ENCODE measurements at regions not wholly inside any gene's neighbourhood (a gene's known extent, or its start where the extent isn't known, plus 50 kb on each side); places are given as distances from the start of the nearest gene placed in this dataset.

GRCh38 chr11:87870086-87870485 is 305.2 kb downstream of the RAB38 start:
- H3K36me3 ChIP-seq (ENCODE audit: control insufficient read depth, insufficient read depth, low read length) = no peaks in the 10 kb centered on the region
- H3K27me3 ChIP-seq (ENCODE audit: control insufficient read depth, insufficient read depth, low read length) = no peaks in the 10 kb centered on the region

GRCh38 chr11:87866951-87867350 is 308.3 kb downstream of the RAB38 start:
- Histone ChIP-seq H3K4me1 (ENCODE audit: control insufficient read depth, insufficient read depth, low read length) (no peaks in the 10 kb centered on the region), H3K9me3 (ENCODE audit: control insufficient read depth, insufficient read depth, low read length) (no peaks in the 10 kb centered on the region), H3K4me3 (ENCODE audit: low read depth, low read length) (no peak overlapping the region), H3K36me3 (ENCODE audit: control insufficient read depth, insufficient read depth, low read length) (no peaks in the 10 kb centered on the region), H3K27me3 (ENCODE audit: control insufficient read depth, insufficient read depth, low read length) (no peaks in the 10 kb centered on the region), H3K9ac (ENCODE audit: low read depth, low read length) (no peak overlapping the region)

More at GRCh38 chr11:87870086-87870485, 305.2 kb downstream of the RAB38 start:
- no peaks in the 10 kb centered on the region for H3K9me3 ChIP-seq (ENCODE audit: control insufficient read depth, insufficient read depth, low read length)
- H3K4me3 ChIP-seq (ENCODE audit: low read depth, low read length) = no peak overlapping the region
- no peak overlapping the region for H3K9ac ChIP-seq (ENCODE audit: low read depth, low read length)
- no peaks in the 10 kb centered on the region for H3K4me1 ChIP-seq (ENCODE audit: control insufficient read depth, insufficient read depth, low read length)

GRCh38 chr11:87861030-87861429 is 314.2 kb downstream of the RAB38 start:
- H3K4me1 ChIP-seq (ENCODE audit: control insufficient read depth, insufficient read depth, low read length) = no peaks in the 10 kb centered on the region
- no peaks in the 10 kb centered on the region for H3K36me3 ChIP-seq (ENCODE audit: control insufficient read depth, insufficient read depth, low read length)
- no peak overlapping the region for H3K4me3 ChIP-seq (ENCODE audit: low read depth, low read length)
- H3K9ac ChIP-seq (ENCODE audit: low read depth, low read length) = no peak overlapping the region
- no peaks in the 10 kb centered on the region for H3K27me3 ChIP-seq (ENCODE audit: control insufficient read depth, insufficient read depth, low read length)
- no peaks in the 10 kb centered on the region for H3K9me3 ChIP-seq (ENCODE audit: control insufficient read depth, insufficient read depth, low read length)

GRCh38 chr11:87859636-87860035 is 315.6 kb downstream of the RAB38 start:
- H3K27me3 ChIP-seq (ENCODE audit: control insufficient read depth, insufficient read depth, low read length) = no peaks in the 10 kb centered on the region
- H3K4me3 ChIP-seq (ENCODE audit: low read depth, low read length) = no peak overlapping the region
- no peak overlapping the region for H3K9ac ChIP-seq (ENCODE audit: low read depth, low read length)
- no peaks in the 10 kb centered on the region for H3K9me3 ChIP-seq (ENCODE audit: control insufficient read depth, insufficient read depth, low read length)
- no peaks in the 10 kb centered on the region for H3K4me1 ChIP-seq (ENCODE audit: control insufficient read depth, insufficient read depth, low read length)
- no peaks in the 10 kb centered on the region for H3K36me3 ChIP-seq (ENCODE audit: control insufficient read depth, insufficient read depth, low read length)

- Histone ChIP-seq H3K4me1 (ENCODE audit: control insufficient read depth, insufficient read depth, low read length) (no peaks in the 10 kb centered on the region), H3K27me3 (ENCODE audit: control insufficient read depth, insufficient read depth, low read length) (no peaks in the 10 kb centered on the region), H3K9me3 (ENCODE audit: control insufficient read depth, insufficient read depth, low read length) (no peaks in the 10 kb centered on the region), H3K36me3 (ENCODE audit: control insufficient read depth, insufficient read depth, low read length) (no peaks in the 10 kb centered on the region), H3K4me3 (ENCODE audit: low read depth, low read length) (no peak overlapping the region), H3K9ac (ENCODE audit: low read depth, low read length) (no peak overlapping the region)
Observed at GRCh38 chr11:87851827-87852226, 323.4 kb downstream of the RAB38 start.

GRCh38 chr11:87851234-87851633 is 324.0 kb downstream of the RAB38 start:
- Histone ChIP-seq H3K27me3 (ENCODE audit: control insufficient read depth, insufficient read depth, low read length) (no peaks in the 10 kb centered on the region), H3K9me3 (ENCODE audit: control insufficient read depth, insufficient read depth, low read length) (no peaks in the 10 kb centered on the region), H3K4me3 (ENCODE audit: low read depth, low read length) (no peak overlapping the region), H3K36me3 (ENCODE audit: control insufficient read depth, insufficient read depth, low read length) (no peaks in the 10 kb centered on the region), H3K4me1 (ENCODE audit: control insufficient read depth, insufficient read depth, low read length) (no peaks in the 10 kb centered on the region), H3K9ac (ENCODE audit: low read depth, low read length) (no peak overlapping the region)

GRCh38 chr11:87849216-87849615 is 326.0 kb downstream of the RAB38 start:
- no peaks in the 10 kb centered on the region for H3K27me3 ChIP-seq (ENCODE audit: control insufficient read depth, insufficient read depth, low read length)
- H3K4me1 ChIP-seq (ENCODE audit: control insufficient read depth, insufficient read depth, low read length) = no peaks in the 10 kb centered on the region
- no peaks in the 10 kb centered on the region for H3K9me3 ChIP-seq (ENCODE audit: control insufficient read depth, insufficient read depth, low read length)
- no peaks in the 10 kb centered on the region for H3K36me3 ChIP-seq (ENCODE audit: control insufficient read depth, insufficient read depth, low read length)
- H3K4me3 ChIP-seq (ENCODE audit: low read depth, low read length) = no peak overlapping the region
- H3K9ac ChIP-seq (ENCODE audit: low read depth, low read length) = no peak overlapping the region

- Histone ChIP-seq H3K27me3 (ENCODE audit: control insufficient read depth, insufficient read depth, low read length) (no peaks in the 10 kb centered on the region), H3K9ac (ENCODE audit: low read depth, low read length) (no peak overlapping the region), H3K36me3 (ENCODE audit: control insufficient read depth, insufficient read depth, low read length) (no peaks in the 10 kb centered on the region), H3K9me3 (ENCODE audit: control insufficient read depth, insufficient read depth, low read length) (no peaks in the 10 kb centered on the region), H3K4me1 (ENCODE audit: control insufficient read depth, insufficient read depth, low read length) (no peaks in the 10 kb centered on the region), H3K4me3 (ENCODE audit: low read depth, low read length) (no peak overlapping the region)
Observed at GRCh38 chr11:87840786-87841185, 334.5 kb downstream of the RAB38 start.

GRCh38 chr11:87832211-87832610 is 343.0 kb downstream of the RAB38 start:
- Histone ChIP-seq H3K9me3 (ENCODE audit: control insufficient read depth, insufficient read depth, low read length) (no peaks in the 10 kb centered on the region), H3K36me3 (ENCODE audit: control insufficient read depth, insufficient read depth, low read length) (no peaks in the 10 kb centered on the region)

GRCh38 chr11:87820011-87820410 is 355.2 kb downstream of the RAB38 start:
- Histone ChIP-seq H3K27me3 (ENCODE audit: control insufficient read depth, insufficient read depth, low read length) (no peaks in the 10 kb centered on the region), H3K36me3 (ENCODE audit: control insufficient read depth, insufficient read depth, low read length) (no peaks in the 10 kb centered on the region), H3K9ac (ENCODE audit: low read depth, low read length) (no peak overlapping the region), H3K4me3 (ENCODE audit: low read depth, low read length) (no peak overlapping the region), H3K9me3 (ENCODE audit: control insufficient read depth, insufficient read depth, low read length) (no peaks in the 10 kb centered on the region), H3K4me1 (ENCODE audit: control insufficient read depth, insufficient read depth, low read length) (no peaks in the 10 kb centered on the region)

More at GRCh38 chr11:87832211-87832610, 343.0 kb downstream of the RAB38 start:
- Histone ChIP-seq H3K9ac (ENCODE audit: low read depth, low read length) (no peak overlapping the region), H3K4me1 (ENCODE audit: control insufficient read depth, insufficient read depth, low read length) (no peaks in the 10 kb centered on the region), H3K27me3 (ENCODE audit: control insufficient read depth, insufficient read depth, low read length) (no peaks in the 10 kb centered on the region), H3K4me3 (ENCODE audit: low read depth, low read length) (no peak overlapping the region)

GRCh38 chr11:87819151-87819550 is 356.1 kb downstream of the RAB38 start:
- H3K9ac ChIP-seq (ENCODE audit: low read depth, low read length) = no peak overlapping the region
- no peaks in the 10 kb centered on the region for H3K27me3 ChIP-seq (ENCODE audit: control insufficient read depth, insufficient read depth, low read length)
- H3K36me3 ChIP-seq (ENCODE audit: control insufficient read depth, insufficient read depth, low read length) = no peaks in the 10 kb centered on the region
- no peak overlapping the region for H3K4me3 ChIP-seq (ENCODE audit: low read depth, low read length)
- H3K9me3 ChIP-seq (ENCODE audit: control insufficient read depth, insufficient read depth, low read length) = no peaks in the 10 kb centered on the region
- H3K4me1 ChIP-seq (ENCODE audit: control insufficient read depth, insufficient read depth, low read length) = no peaks in the 10 kb centered on the region

- H3K27me3 ChIP-seq (ENCODE audit: control insufficient read depth, insufficient read depth, low read length) = no peaks in the 10 kb centered on the region
- H3K4me1 ChIP-seq (ENCODE audit: control insufficient read depth, insufficient read depth, low read length) = no peaks in the 10 kb centered on the region
- no peaks in the 10 kb centered on the region for H3K9me3 ChIP-seq (ENCODE audit: control insufficient read depth, insufficient read depth, low read length)
- no peaks in the 10 kb centered on the region for H3K36me3 ChIP-seq (ENCODE audit: control insufficient read depth, insufficient read depth, low read length)
- no peak overlapping the region for H3K4me3 ChIP-seq (ENCODE audit: low read depth, low read length)
- H3K9ac ChIP-seq (ENCODE audit: low read depth, low read length) = no peak overlapping the region
Observed at GRCh38 chr11:87812571-87813365, 362.5 kb downstream of the RAB38 start.

All from iPS-15b (cell line).